K562 (cell line): ENCODE measurements at regions not wholly inside any gene's neighbourhood (a gene's known extent, or its start where the extent isn't known, plus 50 kb on each side); places are given as distances from the start of the nearest gene placed in this dataset.

Experiments
- CTCF ChIP-seq, 3 experiments: IDR thresholded peaks in 2 of 3; conservative IDR thresholded peaks in 1 of 3; 2 replicates each; pipeline ENCODE4 v1.5.1; 2011 to 2012; ENCODE audit warnings: low read length in 3 of 3, mild to moderate bottlenecking in 3 of 3, control low read depth in 2 of 3, improper control_type of control experiment in 1 of 3, inconsistent platforms in 1 of 3, low read depth in 1 of 3, mixed read lengths in 1 of 3, moderate library complexity in 1 of 3; ENCODE audit not compliant: insufficient read depth in 2 of 3
- E2F8 ChIP-seq: fragments of 450-650 bp; IDR thresholded peaks from 2 replicates; pipeline ENCODE4 v1.7.1; 2018; ENCODE audit warnings: mild to moderate bottlenecking, low read depth; ENCODE audit not compliant: partially characterized antibody
- EZH2 ChIP-seq: IDR thresholded peaks from 2 replicates; pipeline ENCODE4 v1.6.1; 2012; ENCODE audit warnings: low read depth, mild to moderate bottlenecking, inconsistent platforms, low read length, borderline replicate concordance
- FOS ChIP-seq: IDR thresholded peaks from 3 replicates; pipeline ENCODE4 v1.6.1; 2011; ENCODE audit not compliant: insufficient read length; ENCODE audit errors: extremely low read depth
- NCOA4 ChIP-seq: fragments of 450-650 bp; IDR thresholded peaks from 2 replicates; pipeline ENCODE4 v1.6.1; 2018; ENCODE audit warnings: mild to moderate bottlenecking; ENCODE audit not compliant: partially characterized antibody
- NR1H2 ChIP-seq: sonication (generic); formaldehyde crosslinking; IDR thresholded peaks from 2 replicates; pipeline ENCODE4 v1.4.0; 2020; ENCODE audit warnings: mild to moderate bottlenecking, missing genetic modification reagents
- PTTG1 ChIP-seq: fragments of 450-650 bp; IDR thresholded peaks from 2 replicates; pipeline ENCODE4 v1.6.1; 2016; ENCODE audit warnings: low read depth, mild to moderate bottlenecking, missing genetic modification characterization, missing compliant biosample characterization
- RCOR1 ChIP-seq, 2 experiments: IDR thresholded peaks; 2 replicates each; pipeline ENCODE4 v1.6.1; 2012; ENCODE audit warnings: low read depth in 2 of 2, low read length in 2 of 2, borderline replicate concordance in 1 of 2, improper control_type of control experiment in 1 of 2
- SNRNP70 ChIP-seq: fragments of 200-400 bp; formaldehyde crosslinking; optimal IDR thresholded peaks from 2 replicates; pipeline ENCODE3; 2017; ENCODE audit warnings: low read depth, low read length
- YBX1 ChIP-seq: fragments of 450-650 bp; IDR thresholded peaks from 2 replicates; pipeline ENCODE4 v1.7.1; 2016; ENCODE audit warnings: mild to moderate bottlenecking
- ZFP36 ChIP-seq: fragments of 150-350 bp; IDR thresholded peaks from 2 replicates; pipeline ENCODE4 v1.6.1; 2018; ENCODE audit warnings: low read length, low read depth; ENCODE audit not compliant: partially characterized antibody
- ZFP91 ChIP-seq: sonication (generic); formaldehyde crosslinking; IDR thresholded peaks from 2 replicates; pipeline ENCODE4 v1.8.0; 2022; ENCODE audit warnings: mild to moderate bottlenecking, missing genetic modification reagents
- ZNF436 ChIP-seq: fragments of 250-450, 450-650 bp; sonication (Bioruptor Pico); formaldehyde crosslinking; IDR thresholded peaks from 2 replicates; pipeline ENCODE4 v1.7.0; 2020; ENCODE audit warnings: mild to moderate bottlenecking

GRCh38 chr16:63080746-63081145 lies 1044.5 kb upstream of the CDH8 start:
- TF ChIP-seq E2F8 (no peak), PTTG1 (no peak), CTCF (IDR thresholded peaks at IDR 0.05 in 2 of 3, conservative IDR thresholded peaks at IDR 0.05 in 1 of 3; ENCODE audit: insufficient read depth in 2 of 3, low read depth in 1 of 3, low read length in 3 of 3) (no peak), ZFP36 (no peak), ZFP91 (CRISPR knock-in tag) (no peak), NCOA4 (no peak), YBX1 (no peak), SNRNP70 (no peak), FOS (no peak), ZNF436 (CRISPR knock-in tag) (no peak), EZH2 (no peak), NR1H2 (no peak), RCOR1 (IDR thresholded peaks at IDR 0.05; ENCODE audit: borderline replicate concordance in 1 of 2, low read depth in 2 of 2, low read length in 2 of 2) (no peak)
